ENCODE measurements at regions not wholly inside any gene's neighbourhood (a gene's known extent, or its start where the extent isn't known, plus 50 kb on each side); places are given as distances from the start of the nearest gene placed in this dataset.

- no peak for ATAC-seq
Observed at GRCh38 chr2:145849466-145849865, 1329.5 kb upstream of the ZEB2 start.

GRCh38 chr2:145846982-145847381 lies 1327.1 kb upstream of the ZEB2 start:
- no peaks in the 10 kb centered on the region for H3K36me3 Mint-ChIP-seq (ENCODE audit: insufficient read depth)
- H3K27me3 Mint-ChIP-seq (ENCODE audit: low read depth): no peaks in the 10 kb centered on the region
- no peak overlapping the region for H3K4me3 Mint-ChIP-seq
- peaks cover 4% of the 10 kb centered on the region for H3K9me3 Mint-ChIP-seq
- ATAC-seq (no peak), DNase-seq (no peak)
- H3K4me1 Mint-ChIP-seq (ENCODE audit: low read depth): no peaks in the 10 kb centered on the region

More at GRCh38 chr2:145849466-145849865, 1329.5 kb upstream of the ZEB2 start:
- Mint-ChIP-seq H3K4me3 (no peak overlapping the region), H3K4me1 (ENCODE audit: low read depth) (no peaks in the 10 kb centered on the region), H3K27me3 (ENCODE audit: low read depth) (no peaks in the 10 kb centered on the region), H3K9me3 (peaks cover 4% of the 10 kb centered on the region), H3K36me3 (ENCODE audit: insufficient read depth) (no peaks in the 10 kb centered on the region)
- no peak for DNase-seq

- DNase-seq: no peak
- no peaks in the 10 kb centered on the region for H3K27me3 Mint-ChIP-seq (ENCODE audit: low read depth)
- H3K4me1 Mint-ChIP-seq (ENCODE audit: low read depth): no peaks in the 10 kb centered on the region
- H3K4me3 Mint-ChIP-seq: no peak overlapping the region
- H3K36me3 Mint-ChIP-seq (ENCODE audit: insufficient read depth): no peaks in the 10 kb centered on the region
- H3K9me3 Mint-ChIP-seq: peaks cover 4% of the 10 kb centered on the region
- ATAC-seq: no peak
Observed at GRCh38 chr2:145845923-145846322, 1326.0 kb upstream of the ZEB2 start.

- no peaks in the 10 kb centered on the region for H3K27me3 Mint-ChIP-seq (ENCODE audit: low read depth)
- H3K4me3 Mint-ChIP-seq: no peak overlapping the region
- H3K4me1 Mint-ChIP-seq (ENCODE audit: low read depth): no peaks in the 10 kb centered on the region
- no peaks in the 10 kb centered on the region for H3K36me3 Mint-ChIP-seq (ENCODE audit: insufficient read depth)
- H3K9me3 Mint-ChIP-seq: peaks cover 4% of the 10 kb centered on the region
- ATAC-seq (no peak), DNase-seq (no peak)
Observed at GRCh38 chr2:145845207-145845894, 1325.4 kb upstream of the ZEB2 start.

- no peaks in the 10 kb centered on the region for H3K36me3 Mint-ChIP-seq (ENCODE audit: insufficient read depth)
- no peaks in the 10 kb centered on the region for H3K27me3 Mint-ChIP-seq (ENCODE audit: low read depth)
- ATAC-seq: no peak
- H3K9me3 Mint-ChIP-seq: no peaks in the 10 kb centered on the region
- H3K4me3 Mint-ChIP-seq: no peak overlapping the region
- no peaks in the 10 kb centered on the region for H3K4me1 Mint-ChIP-seq (ENCODE audit: low read depth)
- DNase-seq: no peak
Observed at GRCh38 chr2:145841973-145842372, 1322.1 kb upstream of the ZEB2 start.

GRCh38 chr2:145836986-145837385 lies 1317.1 kb upstream of the ZEB2 start:
- no peaks in the 10 kb centered on the region for H3K9me3 Mint-ChIP-seq
- no peaks in the 10 kb centered on the region for H3K27me3 Mint-ChIP-seq (ENCODE audit: low read depth)
- no peak for ATAC-seq
- no peaks in the 10 kb centered on the region for H3K36me3 Mint-ChIP-seq (ENCODE audit: insufficient read depth)
- DNase-seq: no peak
- H3K4me1 Mint-ChIP-seq (ENCODE audit: low read depth): no peaks in the 10 kb centered on the region
- no peak overlapping the region for H3K4me3 Mint-ChIP-seq

- Mint-ChIP-seq H3K36me3 (ENCODE audit: insufficient read depth) (no peaks in the 10 kb centered on the region), H3K4me3 (no peak overlapping the region), H3K27me3 (ENCODE audit: low read depth) (no peaks in the 10 kb centered on the region), H3K9me3 (no peaks in the 10 kb centered on the region), H3K4me1 (ENCODE audit: low read depth) (no peaks in the 10 kb centered on the region)
- no peak for ATAC-seq
- DNase-seq: no peak
Observed at GRCh38 chr2:145835665-145836064, 1315.7 kb upstream of the ZEB2 start.

GRCh38 chr2:145832681-145833080 lies 1312.8 kb upstream of the ZEB2 start:
- no peaks in the 10 kb centered on the region for H3K36me3 Mint-ChIP-seq (ENCODE audit: insufficient read depth)
- H3K4me1 Mint-ChIP-seq (ENCODE audit: low read depth): no peaks in the 10 kb centered on the region
- H3K27me3 Mint-ChIP-seq (ENCODE audit: low read depth): no peaks in the 10 kb centered on the region
- DNase-seq: no peak
- no peak for ATAC-seq
- no peaks in the 10 kb centered on the region for H3K9me3 Mint-ChIP-seq
- no peak overlapping the region for H3K4me3 Mint-ChIP-seq

GRCh38 chr2:145829931-145830330 lies 1310.0 kb upstream of the ZEB2 start:
- no peaks in the 10 kb centered on the region for H3K27me3 Mint-ChIP-seq (ENCODE audit: low read depth)
- DNase-seq: no peak
- H3K9me3 Mint-ChIP-seq: no peaks in the 10 kb centered on the region
- no peaks in the 10 kb centered on the region for H3K36me3 Mint-ChIP-seq (ENCODE audit: insufficient read depth)
- no peak overlapping the region for H3K4me3 Mint-ChIP-seq
- ATAC-seq: no peak
- H3K4me1 Mint-ChIP-seq (ENCODE audit: low read depth): no peaks in the 10 kb centered on the region

GRCh38 chr2:145827235-145827634 lies 1307.3 kb upstream of the ZEB2 start:
- H3K36me3 Mint-ChIP-seq (ENCODE audit: insufficient read depth): no peaks in the 10 kb centered on the region
- no peaks in the 10 kb centered on the region for H3K9me3 Mint-ChIP-seq
- ATAC-seq (no peak), DNase-seq (no peak)
- no peak overlapping the region for H3K4me3 Mint-ChIP-seq
- H3K27me3 Mint-ChIP-seq (ENCODE audit: low read depth): no peaks in the 10 kb centered on the region
- H3K4me1 Mint-ChIP-seq (ENCODE audit: low read depth): no peaks in the 10 kb centered on the region

- DNase-seq (no peak), ATAC-seq (no peak)
- no peaks in the 10 kb centered on the region for H3K4me1 Mint-ChIP-seq (ENCODE audit: low read depth)
- H3K4me3 Mint-ChIP-seq: no peak overlapping the region
- no peaks in the 10 kb centered on the region for H3K27me3 Mint-ChIP-seq (ENCODE audit: low read depth)
- H3K9me3 Mint-ChIP-seq: peaks cover 7% of the 10 kb centered on the region
- H3K36me3 Mint-ChIP-seq (ENCODE audit: insufficient read depth): no peaks in the 10 kb centered on the region
Observed at GRCh38 chr2:145824384-145824783, 1304.5 kb upstream of the ZEB2 start.

GRCh38 chr2:145822892-145823534 lies 1303.1 kb upstream of the ZEB2 start:
- Mint-ChIP-seq H3K4me3 (no peak overlapping the region), H3K9me3 (peaks cover 7% of the 10 kb centered on the region), H3K36me3 (ENCODE audit: insufficient read depth) (no peaks in the 10 kb centered on the region), H3K27me3 (ENCODE audit: low read depth) (no peaks in the 10 kb centered on the region), H3K4me1 (ENCODE audit: low read depth) (no peaks in the 10 kb centered on the region)
- DNase-seq (no peak), ATAC-seq (no peak)

- DNase-seq (no peak), ATAC-seq (no peak)
- H3K4me1 Mint-ChIP-seq (ENCODE audit: low read depth): no peaks in the 10 kb centered on the region
- H3K36me3 Mint-ChIP-seq (ENCODE audit: insufficient read depth): no peaks in the 10 kb centered on the region
- no peak overlapping the region for H3K4me3 Mint-ChIP-seq
- H3K9me3 Mint-ChIP-seq: peaks cover 7% of the 10 kb centered on the region
- H3K27me3 Mint-ChIP-seq (ENCODE audit: low read depth): no peaks in the 10 kb centered on the region
Observed at GRCh38 chr2:145820651-145821050, 1300.7 kb upstream of the ZEB2 start.

- peaks cover 7% of the 10 kb centered on the region for H3K9me3 Mint-ChIP-seq
- no peaks in the 10 kb centered on the region for H3K27me3 Mint-ChIP-seq (ENCODE audit: low read depth)
- H3K36me3 Mint-ChIP-seq (ENCODE audit: insufficient read depth): no peaks in the 10 kb centered on the region
- H3K4me1 Mint-ChIP-seq (ENCODE audit: low read depth): no peaks in the 10 kb centered on the region
- ATAC-seq (no peak), DNase-seq (no peak)
- no peak overlapping the region for H3K4me3 Mint-ChIP-seq
Observed at GRCh38 chr2:145818890-145819504, 1299.1 kb upstream of the ZEB2 start.

- no peak overlapping the region for H3K4me3 Mint-ChIP-seq
Observed at GRCh38 chr2:145815933-145816332, 1296.0 kb upstream of the ZEB2 start.

More at GRCh38 chr2:145815933-145816332, 1296.0 kb upstream of the ZEB2 start:
- H3K27me3 Mint-ChIP-seq (ENCODE audit: low read depth): no peaks in the 10 kb centered on the region
- DNase-seq (no peak), ATAC-seq (no peak)
- H3K9me3 Mint-ChIP-seq: peaks cover 7% of the 10 kb centered on the region
- H3K36me3 Mint-ChIP-seq (ENCODE audit: insufficient read depth): no peaks in the 10 kb centered on the region
- no peaks in the 10 kb centered on the region for H3K4me1 Mint-ChIP-seq (ENCODE audit: low read depth)
